Heart left ventricle (tissue), 16 donors: ENCODE measurements at regions not wholly inside any gene's neighbourhood (a gene's known extent, or its start where the extent isn't known, plus 50 kb on each side); places are given as distances from the start of the nearest gene placed in this dataset.

ENCODE experiments used
- ATAC-seq, 4 donors: fragments of 200-7000 bp; cut with Tn5 transposase; one replicate each; pipeline ENCODE4 v1.9.1; 2020 to 2022; ENCODE audit warnings: moderate library complexity in 4 of 4, mild to moderate bottlenecking in 3 of 4, moderate number of reproducible peaks in 1 of 4
- DNase-seq, 5 donors: peaks; one replicate each; pipeline ENCODE4 v3.0.0-alpha.2; 2020
- H3K27ac ChIP-seq, 12 donors: fragments of 200-600 bp; sonication (generic) in 4 of 12; one replicate each; pipeline versions ENCODE4 v1.5.0 to v1.8.0; 2016 to 2022; ENCODE audit warnings: mild to moderate bottlenecking in 2 of 12
- H3K27me3 ChIP-seq, 9 donors: fragments of 200-600 bp; sonication (generic) in 2 of 9; one replicate each; pipeline versions ENCODE4 v1.5.1 to v1.8.0; 2016 to 2022; ENCODE audit warnings: mild to moderate bottlenecking in 3 of 9
- H3K36me3 ChIP-seq, 9 donors: fragments of 200-600 bp; sonication (generic) in 2 of 9; one replicate each; pipeline versions ENCODE4 v1.5.0 to v1.8.0; 2018 to 2022; ENCODE audit warnings: mild to moderate bottlenecking in 2 of 9
- H3K4me1 ChIP-seq, 12 donors: fragments of 200-600 bp; sonication (generic) in 4 of 12; one replicate each; pipeline versions ENCODE4 v1.5.0 to v1.8.0; 2016 to 2022; ENCODE audit warnings: mild to moderate bottlenecking in 3 of 12
- H3K4me3 ChIP-seq, 12 donors: fragments of 200-600 bp; sonication (generic) in 4 of 12; one replicate each; pipeline versions ENCODE4 v1.5.0 to v1.8.0; 2017 to 2022; ENCODE audit warnings: mild to moderate bottlenecking in 9 of 12, moderate library complexity in 4 of 12
- H3K9me3 ChIP-seq, 12 donors: fragments of 200-600 bp; sonication (generic) in 4 of 12; one replicate each; pipeline versions ENCODE4 v1.5.0 to v1.8.0; 2016 to 2022; ENCODE audit warnings: mild to moderate bottlenecking in 1 of 12
- CTCF ChIP-seq, 12 donors: fragments of 200-600 bp; sonication (generic) in 4 of 12; IDR thresholded peaks; one replicate each; pipeline versions ENCODE4 v1.5.0 to v1.8.0; 2018 to 2022; ENCODE audit warnings: antibody characterized with exemption in 12 of 12, mild to moderate bottlenecking in 5 of 12
- POLR2A ChIP-seq, 2 donors: fragments of 450-650 bp; IDR thresholded peaks; one replicate each; pipeline ENCODE4 v1.6.1; 2017; ENCODE audit warnings: antibody characterized with exemption in 2 of 2, mild to moderate bottlenecking in 2 of 2, moderate library complexity in 2 of 2
- WGBS, 4 donors: extraction: QIAGEN DNeasy Blood & Tissue Kit in 2 of 4; methylation state at CpG; one replicate each; pipeline versions ENCODE4 v1.1.5 to v1.1.7; 2013 to 2018; 5-methylcytosine and 5-hydroxymethylcytosine counted together
- intact Hi-C, 10 donors: fragments of 100-400 bp; cut with DNase I; formaldehyde crosslinking; loops; one replicate each; pipeline versions ENCODE4 v1.11.1 to v1.14.2; 2022
- donor health status: ischemic (EF 13 %, LVEDD 7.1; RV severe dilation, severe dysfunction).
- donor health status: healthy with polysubstance abuse.
- donor health status: DM: no; HTN: yes; CAD: no.
- donor health status: DM: no; HTN: no; CAD: no.
- donor health status: ischemic (EF 25% LVEDD 6.9; RV normal size, moderate dysfunction).
- donor health status: ischemic (EF 25% LVEDD 5.7; RV mildly dilated, moderate dysfunction).
- donor health status: healthy.
- donor health status: DM: yes; HTN: yes; CAD: no.
- donor health status: ischemic (EF 35%, LVEDD 5.7; RV mildly dilated, moderate dysfunction).
- donor health status: nonischemic (EF 11% LVEDD 7.7; RV severe dilation, severe dysfunction).
- donor health status: DM: yes; HTN: yes; CAD: no.
- donor health status: PGD.
- donor health status: ischemic (EF 29% LVEDD 5.4; RV normal size, mild dysfunction).
- donor health status: nonischemic (EF 23%, LVEDD 6.1; RV moderate dilation, normal function).

GRCh38 chr15:69522361-69522760 is 69.7 kb downstream of the RPLP1 start:
- no peak for ATAC-seq
- no peak overlapping the region for H3K4me3 ChIP-seq
- peaks cover 0 to 8% (median 0%) of the 10 kb centered on the region in 9 donors for H3K27me3 ChIP-seq
- no peak for TF ChIP-seq CTCF (IDR thresholded peaks at IDR 0.05)
- no peak for TF ChIP-seq POLR2A (IDR thresholded peaks at IDR 0.05)
- intact Hi-C loops, result loop anchor here in 4 of 10 donors (2.0 to 5.0 kb wide), 2 partner anchors 965 to 966 kb away; no protein-coding TSS in a partner anchor
- H3K9me3 ChIP-seq, result no peaks in the 10 kb centered on the region
- H3K4me1 ChIP-seq, result no peaks in the 10 kb centered on the region
- no peak for DNase-seq
- H3K36me3 ChIP-seq, result no peaks in the 10 kb centered on the region
- no peak overlapping the region for H3K27ac ChIP-seq
- WGBS, 4 donors, result 92 to 95% (median 93%) methylated on average over 2 of the region's 2 CpGs

- 79 to 84% (median 82%) methylated on average over 5 of the region's 5 CpGs for WGBS, 4 donors
- intact Hi-C loops, result loop anchor here in 4 of 10 donors (2.0 to 5.0 kb wide), 2 partner anchors 964 to 965 kb away; no protein-coding TSS in a partner anchor
These were observed 70.7 kb downstream of the RPLP1 start for GRCh38 chr15:69523010-69524001.

GRCh38 chr15:69524296-69524695 is 71.7 kb downstream of the RPLP1 start:
- H3K27ac ChIP-seq, result peak overlapping the region in 1 of 12 donors; percentile 11

More at GRCh38 chr15:69523010-69524001, 70.7 kb downstream of the RPLP1 start:
- no peaks in the 10 kb centered on the region for H3K36me3 ChIP-seq
- peak; percentile 56 to 81 (median 68) for DNase-seq
- ATAC-seq, result peak in 3 of 4 donors; percentile 65 to 75 (median 70)
- H3K4me1 ChIP-seq, result no peaks in the 10 kb centered on the region
- TF ChIP-seq POLR2A (IDR thresholded peaks at IDR 0.05), result no peak
- peak; percentile 38 to 74 (median 65) for TF ChIP-seq CTCF (IDR thresholded peaks at IDR 0.05)
- H3K27ac ChIP-seq, result no peak overlapping the region
- H3K27me3 ChIP-seq, result peaks cover 0 to 7% (median 0%) of the 10 kb centered on the region in 9 donors
- no peaks in the 10 kb centered on the region for H3K9me3 ChIP-seq
- H3K4me3 ChIP-seq, result no peak overlapping the region

More at GRCh38 chr15:69524296-69524695, 71.7 kb downstream of the RPLP1 start:
- H3K4me1 ChIP-seq, result no peaks in the 10 kb centered on the region
- TF ChIP-seq POLR2A (IDR thresholded peaks at IDR 0.05) (no peak), CTCF (IDR thresholded peaks at IDR 0.05) (no peak)
- H3K36me3 ChIP-seq, result no peaks in the 10 kb centered on the region
- no peak overlapping the region for H3K4me3 ChIP-seq
- 69 to 93% (median 71%) methylated on average over 4 to 6 of the region's 6 CpGs for WGBS, 4 donors
- intact Hi-C loops, result loop anchor here in 3 of 10 donors (5.0 kb wide), 1 partner anchor 963 kb away; no protein-coding TSS in a partner anchor
- no peaks in the 10 kb centered on the region for H3K9me3 ChIP-seq
- H3K27me3 ChIP-seq, result peaks cover 0 to 7% (median 0%) of the 10 kb centered on the region in 9 donors
- ATAC-seq (no peak), DNase-seq (no peak)
